MV-4-11 (cell line): ENCODE measurements at regions not wholly inside any gene's neighbourhood (a gene's known extent, or its start where the extent isn't known, plus 50 kb on each side); places are given as distances from the start of the nearest gene placed in this dataset.

Source experiments
- DNase-seq: peaks from one replicate; lab custom pipeline; 2025; lab: John Stamatoyannopoulos, UW

GRCh38 chr10:105793071-105793470, 1152.0 kb downstream of the SORCS3 start:
- DNase-seq = no peak

GRCh38 chr10:105785721-105786120, 1144.6 kb downstream of the SORCS3 start:
- DNase-seq = no peak

- no peak for DNase-seq
These were observed 1142.9 kb downstream of the SORCS3 start for GRCh38 chr10:105783936-105784483.

GRCh38 chr10:105774881-105775280, 1133.8 kb downstream of the SORCS3 start:
- DNase-seq = no peak

GRCh38 chr10:105774351-105774750, 1133.3 kb downstream of the SORCS3 start:
- DNase-seq = no peak

- no peak for DNase-seq
These were observed 1129.6 kb downstream of the SORCS3 start for GRCh38 chr10:105770524-105771212.

GRCh38 chr10:105769248-105770184, 1128.4 kb downstream of the SORCS3 start:
- no peak for DNase-seq

- no peak for DNase-seq
These were observed 1122.5 kb downstream of the SORCS3 start for GRCh38 chr10:105763611-105764010.

- no peak for DNase-seq
These were observed 1120.6 kb downstream of the SORCS3 start for GRCh38 chr10:105761576-105762260.

- DNase-seq = no peak
These were observed 1118.6 kb downstream of the SORCS3 start for GRCh38 chr10:105759669-105760068.

GRCh38 chr10:105758209-105758998, 1117.3 kb downstream of the SORCS3 start:
- DNase-seq = no peak

- DNase-seq = no peak
These were observed 1116.2 kb downstream of the SORCS3 start for GRCh38 chr10:105757302-105757701.

GRCh38 chr10:105756386-105756785, 1115.3 kb downstream of the SORCS3 start:
- no peak for DNase-seq

GRCh38 chr10:105751688-105752087, 1110.6 kb downstream of the SORCS3 start:
- no peak for DNase-seq

- DNase-seq = no peak
These were observed 1104.6 kb downstream of the SORCS3 start for GRCh38 chr10:105745596-105746148.

- no peak for DNase-seq
These were observed 1102.4 kb downstream of the SORCS3 start for GRCh38 chr10:105743343-105744056.

GRCh38 chr10:105742923-105743322, 1101.8 kb downstream of the SORCS3 start:
- DNase-seq = no peak

GRCh38 chr10:105742184-105742583, 1101.1 kb downstream of the SORCS3 start:
- peak; percentile 54 for DNase-seq

GRCh38 chr10:105734479-105734878, 1093.4 kb downstream of the SORCS3 start:
- no peak for DNase-seq

- DNase-seq = no peak
These were observed 1092.8 kb downstream of the SORCS3 start for GRCh38 chr10:105733924-105734323.
